NOMO-1 treated with DMSO at 0.1 percent for 48 hours (cell line): ENCODE measurements at regions not wholly inside any gene's neighbourhood (a gene's known extent, or its start where the extent isn't known, plus 50 kb on each side); places are given as distances from the start of the nearest gene placed in this dataset.
"Not testable (repeated sequence)": the region's sequence is repeated elsewhere in the genome, so short reads cannot be mapped to it uniquely, and the experiment has no call there.

Experiments used
- DNase-seq: peaks from one replicate; lab custom pipeline; 2025; ENCODE audit not compliant: unreplicated experiment; lab: John Stamatoyannopoulos, UW

GRCh38 chr5:66234241-66234640 is 90.1 kb downstream of the SREK1 start:
- DNase-seq = no peak

GRCh38 chr5:66238435-66238834 is 94.3 kb downstream of the SREK1 start:
- DNase-seq = no peak

GRCh38 chr5:66239034-66239433 is 94.9 kb downstream of the SREK1 start:
- peak; percentile 10 for DNase-seq

- no peak for DNase-seq
These were observed 97.2 kb downstream of the SREK1 start for GRCh38 chr5:66241136-66241825.

- DNase-seq = no peak
These were observed 98.1 kb downstream of the SREK1 start for GRCh38 chr5:66242050-66242715.

- DNase-seq = no peak
These were observed 102.5 kb downstream of the SREK1 start for GRCh38 chr5:66246608-66247007.

GRCh38 chr5:66247176-66247960 is 103.3 kb downstream of the SREK1 start:
- no peak for DNase-seq

- no peak for DNase-seq
These were observed 104.8 kb downstream of the SREK1 start for GRCh38 chr5:66248874-66249273.

GRCh38 chr5:66249920-66250319 is 105.8 kb downstream of the SREK1 start:
- no peak for DNase-seq

- no peak for DNase-seq
These were observed 108.7 kb downstream of the SREK1 start for GRCh38 chr5:66252849-66253248.

- peak; percentile 63 for DNase-seq
These were observed 111.6 kb downstream of the SREK1 start for GRCh38 chr5:66255714-66256113.

GRCh38 chr5:66273121-66273520 is 129.0 kb downstream of the SREK1 start:
- no peak for DNase-seq

- no peak for DNase-seq
These were observed 132.9 kb downstream of the SREK1 start for GRCh38 chr5:66276986-66277385.

- DNase-seq = no peak
These were observed 133.9 kb downstream of the SREK1 start for GRCh38 chr5:66277981-66278380.

GRCh38 chr5:66281294-66281693 is 137.2 kb downstream of the SREK1 start:
- DNase-seq = peak; percentile 71

GRCh38 chr5:66284588-66285342 is 140.7 kb downstream of the SREK1 start:
- no peak for DNase-seq

- DNase-seq = no peak
These were observed 141.3 kb downstream of the SREK1 start for GRCh38 chr5:66285343-66285922.

- no peak for DNase-seq
These were observed 147.7 kb downstream of the SREK1 start for GRCh38 chr5:66291771-66292170.

- DNase-seq = not testable (repeated sequence)
These were observed 149.8 kb downstream of the SREK1 start for GRCh38 chr5:66293851-66294250.

GRCh38 chr5:66299463-66299862 is 155.4 kb downstream of the SREK1 start:
- DNase-seq = no peak

GRCh38 chr5:66302344-66302743 is 158.2 kb downstream of the SREK1 start:
- no peak for DNase-seq
